ENCODE measurements at regions not wholly inside any gene's neighbourhood (a gene's known extent, or its start where the extent isn't known, plus 50 kb on each side); places are given as distances from the start of the nearest gene placed in this dataset.

DNA sequence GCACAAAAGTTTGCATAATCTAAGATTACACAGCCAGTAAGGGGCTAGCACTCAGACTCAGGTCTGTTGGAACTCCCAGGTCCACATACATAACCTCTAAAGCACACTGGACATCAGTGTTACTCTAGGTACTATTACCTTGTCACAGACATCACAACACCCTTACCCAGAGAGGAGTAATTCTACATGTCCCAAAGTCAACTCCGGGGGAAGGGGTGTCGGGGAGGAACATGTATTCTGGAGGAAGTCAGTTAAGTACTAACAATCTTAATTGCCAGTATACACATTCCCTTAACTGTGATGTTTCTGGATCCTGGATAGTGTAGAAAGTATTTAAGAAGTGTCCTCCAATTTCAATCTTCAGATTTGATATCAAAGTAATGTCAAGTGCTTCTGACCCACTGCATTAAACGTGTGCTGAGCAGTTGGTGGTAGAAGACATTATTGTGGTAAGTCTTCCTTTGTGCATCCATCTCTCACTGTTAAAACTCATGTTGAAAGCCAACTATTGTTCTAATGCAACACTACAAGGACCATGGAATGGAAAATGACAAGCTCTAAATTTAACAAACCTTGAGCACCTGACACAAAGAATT lies 155.4 kb downstream of the CRPPA start:
- TF ChIP-seq, protein P1, sequence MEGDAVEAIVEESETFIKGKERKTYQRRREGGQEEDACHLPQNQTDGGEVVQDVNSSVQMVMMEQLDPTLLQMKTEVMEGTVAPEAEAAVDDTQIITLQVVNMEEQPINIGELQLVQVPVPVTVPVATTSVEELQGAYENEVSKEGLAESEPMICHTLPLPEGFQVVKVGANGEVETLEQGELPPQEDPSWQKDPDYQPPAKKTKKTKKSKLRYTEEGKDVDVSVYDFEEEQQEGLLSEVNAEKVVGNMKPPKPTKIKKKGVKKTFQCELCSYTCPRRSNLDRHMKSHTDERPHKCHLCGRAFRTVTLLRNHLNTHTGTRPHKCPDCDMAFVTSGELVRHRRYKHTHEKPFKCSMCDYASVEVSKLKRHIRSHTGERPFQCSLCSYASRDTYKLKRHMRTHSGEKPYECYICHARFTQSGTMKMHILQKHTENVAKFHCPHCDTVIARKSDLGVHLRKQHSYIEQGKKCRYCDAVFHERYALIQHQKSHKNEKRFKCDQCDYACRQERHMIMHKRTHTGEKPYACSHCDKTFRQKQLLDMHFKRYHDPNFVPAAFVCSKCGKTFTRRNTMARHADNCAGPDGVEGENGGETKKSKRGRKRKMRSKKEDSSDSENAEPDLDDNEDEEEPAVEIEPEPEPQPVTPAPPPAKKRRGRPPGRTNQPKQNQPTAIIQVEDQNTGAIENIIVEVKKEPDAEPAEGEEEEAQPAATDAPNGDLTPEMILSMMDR (IDR thresholded peaks at IDR 0.05) = no peak
- TF ChIP-seq POLR2A (IDR thresholded peaks at IDR 0.05) = no peak
